GM10266 (cell line): ENCODE measurements at regions not wholly inside any gene's neighbourhood (a gene's known extent, or its start where the extent isn't known, plus 50 kb on each side); places are given as distances from the start of the nearest gene placed in this dataset.

Experiments
- DNase-seq: peaks from one replicate; pipeline ENCODE4 v3.0.0; 2012; ENCODE audit errors: extremely low spot score
- CTCF ChIP-seq: IDR thresholded peaks from 2 replicates; pipeline ENCODE4 v1.5.1; 2012; ENCODE audit warnings: mild to moderate bottlenecking, low read depth; ENCODE audit not compliant: control insufficient read depth, insufficient read depth; ENCODE audit errors: missing control alignments

- TF ChIP-seq CTCF: no peak
Measured at GRCh38 chr17:27224526-27225315, 69.2 kb upstream of the WSB1 start.

GRCh38 chr17:27226611-27227230, 67.2 kb upstream of the WSB1 start:
- no peak for DNase-seq
- no peak for TF ChIP-seq CTCF

More at GRCh38 chr17:27224526-27225315, 69.2 kb upstream of the WSB1 start:
- DNase-seq: no peak

GRCh38 chr17:27230996-27231395, 62.9 kb upstream of the WSB1 start:
- no peak for DNase-seq
- no peak for TF ChIP-seq CTCF

DNA sequence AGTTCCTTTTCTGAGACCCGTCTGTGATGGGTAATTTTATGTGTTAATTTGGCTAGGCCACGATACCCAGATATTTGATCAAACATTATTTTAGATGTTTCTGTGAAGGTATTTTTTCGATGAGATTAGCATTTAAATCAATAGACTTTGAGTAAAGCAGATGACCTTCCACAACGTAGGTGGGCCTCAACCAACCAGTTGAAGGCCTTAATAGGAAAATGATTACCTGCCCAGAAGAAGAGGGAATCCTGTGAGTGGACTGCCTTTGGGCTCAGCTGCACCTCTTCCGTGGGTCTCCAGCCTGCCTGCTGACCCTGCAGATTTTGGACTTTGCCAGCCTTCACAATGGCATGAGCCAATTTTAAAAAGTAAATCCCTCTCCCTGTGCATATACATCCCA, 61.6 kb upstream of the WSB1 start:
- DNase-seq: no peak
- TF ChIP-seq CTCF: no peak

GRCh38 chr17:27233059-27233458, 60.9 kb upstream of the WSB1 start:
- no peak for DNase-seq
- no peak for TF ChIP-seq CTCF

DNA sequence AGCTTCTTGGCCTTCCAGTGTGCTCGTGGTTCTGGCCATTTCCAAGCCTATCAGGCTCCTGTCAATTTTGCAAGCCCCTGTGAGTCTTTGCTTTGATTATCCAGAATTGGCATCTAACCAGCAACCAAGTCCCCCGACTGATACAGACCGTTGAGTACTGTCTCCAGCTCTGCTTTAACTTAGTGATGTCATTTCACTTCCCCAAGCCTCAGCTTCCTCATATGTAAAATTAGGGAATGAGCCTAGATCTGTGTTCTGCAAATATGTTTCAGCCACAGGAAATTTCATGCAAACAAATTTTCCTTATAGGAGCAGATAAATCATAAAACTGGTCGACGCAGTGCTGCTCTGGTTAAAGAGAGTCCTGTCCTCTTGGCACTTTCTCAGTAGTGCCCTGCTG, 60.1 kb upstream of the WSB1 start:
- no peak for TF ChIP-seq CTCF
- DNase-seq: no peak

GRCh38 chr17:27236717-27237315, 57.1 kb upstream of the WSB1 start:
- peak; percentile 56 for DNase-seq
- peak; percentile 82 for TF ChIP-seq CTCF
